ENCODE measurements at regions not wholly inside any gene's neighbourhood (a gene's known extent, or its start where the extent isn't known, plus 50 kb on each side); places are given as distances from the start of the nearest gene placed in this dataset.
"Not testable (repeated sequence)": the region's sequence is repeated elsewhere in the genome, so short reads cannot be mapped to it uniquely, and the experiment has no call there.

DNA sequence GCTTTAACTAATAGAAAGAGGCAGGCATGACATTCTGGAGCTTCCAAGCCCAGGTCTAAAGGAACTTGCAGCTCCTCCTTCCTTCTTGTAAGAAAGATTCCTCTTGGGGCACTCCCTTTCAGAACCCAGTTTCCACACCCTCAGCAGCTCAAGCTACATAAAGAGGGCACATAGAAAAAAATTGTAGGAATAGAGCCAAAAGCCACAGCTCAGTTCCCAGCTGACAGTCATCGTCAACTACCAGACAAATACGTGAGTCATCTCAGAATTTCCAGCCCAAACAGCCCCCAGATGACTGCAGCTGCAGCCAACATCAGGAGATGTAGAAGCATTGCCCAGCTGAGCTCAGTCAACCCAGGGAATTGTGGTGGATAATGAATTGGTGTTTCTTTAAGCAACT, 349.8 kb upstream of the ARID1B start:
- ATAC-seq (peak; percentile 76), DNase-seq (peak in 1 of 3 donors; percentile 42)
- no peaks in the 10 kb centered on the region for H3K4me1 ChIP-seq (ENCODE audit: low read depth)
- TF ChIP-seq, protein P1, sequence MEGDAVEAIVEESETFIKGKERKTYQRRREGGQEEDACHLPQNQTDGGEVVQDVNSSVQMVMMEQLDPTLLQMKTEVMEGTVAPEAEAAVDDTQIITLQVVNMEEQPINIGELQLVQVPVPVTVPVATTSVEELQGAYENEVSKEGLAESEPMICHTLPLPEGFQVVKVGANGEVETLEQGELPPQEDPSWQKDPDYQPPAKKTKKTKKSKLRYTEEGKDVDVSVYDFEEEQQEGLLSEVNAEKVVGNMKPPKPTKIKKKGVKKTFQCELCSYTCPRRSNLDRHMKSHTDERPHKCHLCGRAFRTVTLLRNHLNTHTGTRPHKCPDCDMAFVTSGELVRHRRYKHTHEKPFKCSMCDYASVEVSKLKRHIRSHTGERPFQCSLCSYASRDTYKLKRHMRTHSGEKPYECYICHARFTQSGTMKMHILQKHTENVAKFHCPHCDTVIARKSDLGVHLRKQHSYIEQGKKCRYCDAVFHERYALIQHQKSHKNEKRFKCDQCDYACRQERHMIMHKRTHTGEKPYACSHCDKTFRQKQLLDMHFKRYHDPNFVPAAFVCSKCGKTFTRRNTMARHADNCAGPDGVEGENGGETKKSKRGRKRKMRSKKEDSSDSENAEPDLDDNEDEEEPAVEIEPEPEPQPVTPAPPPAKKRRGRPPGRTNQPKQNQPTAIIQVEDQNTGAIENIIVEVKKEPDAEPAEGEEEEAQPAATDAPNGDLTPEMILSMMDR (IDR thresholded peaks at IDR 0.05), result no peak
- no peaks in the 10 kb centered on the region for H3K36me3 ChIP-seq (ENCODE audit: low read depth)
- intact Hi-C loops (cut with DNase I, micrococcal nuclease), result no loop called here
- H3K9me3 ChIP-seq, result no peaks in the 10 kb centered on the region
- H3K4me3 ChIP-seq, result no peak overlapping the region

DNA sequence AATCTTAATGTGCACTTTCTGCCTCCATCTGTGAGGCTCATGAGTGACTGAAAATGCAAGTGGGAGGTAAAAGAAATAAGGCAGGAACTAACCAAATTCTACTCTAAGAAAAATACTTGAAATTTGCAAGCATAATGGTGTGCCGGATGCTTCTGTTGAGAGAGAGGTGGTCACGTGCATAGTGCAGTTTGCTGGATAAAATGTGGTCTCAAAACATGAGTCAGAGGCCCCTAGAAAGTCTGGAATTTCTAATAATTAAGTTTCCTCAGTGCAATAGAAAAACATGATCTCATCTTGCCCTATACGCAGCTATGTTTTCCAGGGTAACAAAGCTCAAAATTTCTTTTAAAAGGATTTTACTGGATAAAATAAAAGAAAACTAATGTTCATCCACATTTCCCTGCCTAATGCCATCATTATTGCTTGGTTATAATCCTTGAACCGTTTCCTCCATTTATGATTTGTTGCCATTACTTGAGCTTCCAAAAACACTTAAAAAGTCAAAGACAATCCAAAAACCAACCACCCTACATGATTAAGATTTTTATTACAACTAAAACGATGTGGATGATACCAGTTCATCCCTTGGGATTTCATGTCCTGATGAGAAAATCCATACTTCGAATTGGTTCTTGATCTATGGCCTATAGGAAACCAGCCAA, 351.7 kb upstream of the ARID1B start:
- Histone ChIP-seq H3K36me3 (ENCODE audit: low read depth) (no peaks in the 10 kb centered on the region), H3K9me3 (no peaks in the 10 kb centered on the region), H3K4me1 (ENCODE audit: low read depth) (no peaks in the 10 kb centered on the region), H3K4me3 (no peak overlapping the region)
- intact Hi-C loops (cut with DNase I, micrococcal nuclease), result no loop called here
- no peak for DNase-seq
- no peak for ATAC-seq
- TF ChIP-seq, protein P1 (IDR thresholded peaks at IDR 0.05), result no peak

DNA sequence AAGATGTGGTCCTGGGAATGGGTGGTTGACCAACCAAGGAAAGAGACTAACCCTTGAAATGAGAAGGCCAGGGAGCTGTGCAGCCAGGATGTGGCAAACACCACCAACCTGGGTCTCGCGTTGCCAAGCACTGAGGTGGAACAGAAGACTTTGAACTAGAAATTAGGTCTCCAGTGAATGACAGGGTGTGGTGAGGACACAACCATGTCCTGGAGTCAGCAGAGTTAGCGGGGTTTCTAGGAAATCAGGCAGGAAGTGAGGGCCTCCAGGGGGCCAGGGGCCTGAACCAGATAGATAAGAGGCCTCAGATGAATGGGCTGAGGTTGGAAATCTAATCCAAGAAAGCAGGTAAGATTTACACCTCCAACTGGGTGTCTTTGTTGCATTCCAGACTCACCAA, 353.3 kb upstream of the ARID1B start:
- intact Hi-C loops (cut with DNase I, micrococcal nuclease), result no loop called here
- no peaks in the 10 kb centered on the region for H3K9me3 ChIP-seq
- H3K4me3 ChIP-seq, result no peak overlapping the region
- H3K36me3 ChIP-seq (ENCODE audit: low read depth), result no peaks in the 10 kb centered on the region
- DNase-seq (no peak), ATAC-seq (peak; percentile 41)
- TF ChIP-seq, protein P1 (IDR thresholded peaks at IDR 0.05), result no peak
- H3K4me1 ChIP-seq (ENCODE audit: low read depth), result no peaks in the 10 kb centered on the region

DNA sequence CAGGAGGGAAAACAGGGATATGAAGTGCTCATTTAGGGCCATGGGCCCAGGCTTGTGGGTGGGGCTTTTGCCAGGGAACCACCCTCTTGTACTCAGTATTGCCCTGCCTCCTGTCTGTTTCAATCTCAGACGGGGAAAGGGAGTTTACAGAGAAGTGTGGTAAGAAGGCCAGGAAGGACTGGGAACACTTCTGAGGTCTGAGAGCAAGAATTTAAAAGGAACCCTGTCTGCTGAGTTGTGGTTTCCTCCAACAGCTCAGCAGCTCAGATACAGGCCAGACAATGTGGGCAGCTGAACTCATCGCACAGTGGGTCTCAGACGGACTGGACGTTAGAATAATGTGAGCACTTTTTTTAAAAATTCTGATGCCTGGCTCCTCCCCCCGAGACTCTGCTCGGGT, 354.1 kb upstream of the ARID1B start:
- intact Hi-C loops (cut with DNase I, micrococcal nuclease), result no loop called here
- peak; percentile 27 for ATAC-seq
- no peaks in the 10 kb centered on the region for H3K9me3 ChIP-seq
- no peak for DNase-seq
- H3K4me3 ChIP-seq, result no peak overlapping the region
- H3K4me1 ChIP-seq (ENCODE audit: low read depth), result no peaks in the 10 kb centered on the region
- no peaks in the 10 kb centered on the region for H3K36me3 ChIP-seq (ENCODE audit: low read depth)
- TF ChIP-seq, protein P1 (IDR thresholded peaks at IDR 0.05), result no peak

DNA sequence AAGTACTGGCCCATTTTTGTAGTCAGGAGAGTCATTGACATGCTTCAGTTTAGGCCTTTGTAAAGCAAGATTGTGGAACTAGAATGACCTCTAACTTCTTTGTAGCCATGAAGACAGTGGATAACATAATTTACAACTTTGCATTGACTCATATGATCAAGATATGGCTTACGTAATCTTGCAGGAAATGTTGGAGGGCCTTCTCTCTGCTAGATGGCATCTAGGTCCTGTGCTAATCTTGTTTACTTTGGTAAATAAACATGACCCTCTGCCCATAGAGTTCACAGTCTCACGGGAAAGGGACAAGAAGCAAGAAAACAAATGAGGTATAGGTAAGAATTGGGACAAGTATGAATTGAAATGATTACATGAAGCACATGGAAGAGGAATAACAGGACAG, 355.2 kb upstream of the ARID1B start:
- no peaks in the 10 kb centered on the region for H3K36me3 ChIP-seq (ENCODE audit: low read depth)
- DNase-seq, result no peak
- intact Hi-C loops (cut with DNase I, micrococcal nuclease), result no loop called here
- no peaks in the 10 kb centered on the region for H3K4me1 ChIP-seq (ENCODE audit: low read depth)
- no peaks in the 10 kb centered on the region for H3K9me3 ChIP-seq
- peak; percentile 80 for ATAC-seq
- H3K4me3 ChIP-seq, result no peak overlapping the region
- TF ChIP-seq, protein P1 (IDR thresholded peaks at IDR 0.05), result no peak

DNA sequence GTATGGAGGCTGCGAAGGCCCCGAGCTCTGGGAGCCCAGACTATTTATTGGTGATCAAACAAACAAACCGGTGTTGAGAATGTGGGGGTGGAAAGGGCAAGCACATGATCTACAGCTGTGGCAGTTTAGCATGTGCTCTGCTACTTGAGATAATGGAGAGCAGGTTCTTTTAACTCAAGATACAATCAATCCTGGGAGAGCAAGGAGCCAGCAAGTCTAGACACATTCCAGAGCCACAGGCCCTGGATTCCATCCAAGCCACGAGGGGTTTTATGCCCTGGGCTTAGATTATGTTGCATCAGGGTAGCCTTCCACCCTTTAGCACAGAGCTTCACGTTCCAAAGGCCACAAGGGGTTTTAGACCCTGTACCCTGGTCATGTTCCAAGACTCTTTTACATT, 355.9 kb upstream of the ARID1B start:
- DNase-seq, result not testable (repeated sequence)

More for the DNA sequence above, 355.9 kb upstream of the ARID1B start:
- H3K36me3 ChIP-seq (ENCODE audit: low read depth); intact Hi-C loops (cut with DNase I, micrococcal nuclease); H3K9me3 ChIP-seq; H3K4me3 ChIP-seq; ATAC-seq; H3K4me1 ChIP-seq (ENCODE audit: low read depth): not testable (repeated sequence)

Data from mucosa of descending colon (tissue), 3 donors.